ENCODE measurements at regions not wholly inside any gene's neighbourhood (a gene's known extent, or its start where the extent isn't known, plus 50 kb on each side); places are given as distances from the start of the nearest gene placed in this dataset.

- DNase-seq, result no peak
- 73 to 83% methylated on average over 6 of the region's 6 CpGs for WGBS, 2 donors
- intact Hi-C loops (cut with DNase I), result loop anchor here (10.0 kb wide), 1 partner anchor 604 kb away; no protein-coding TSS in a partner anchor
Observed at GRCh38 chr9:13431222-13431536, 151.7 kb upstream of the MPDZ start.

DNA sequence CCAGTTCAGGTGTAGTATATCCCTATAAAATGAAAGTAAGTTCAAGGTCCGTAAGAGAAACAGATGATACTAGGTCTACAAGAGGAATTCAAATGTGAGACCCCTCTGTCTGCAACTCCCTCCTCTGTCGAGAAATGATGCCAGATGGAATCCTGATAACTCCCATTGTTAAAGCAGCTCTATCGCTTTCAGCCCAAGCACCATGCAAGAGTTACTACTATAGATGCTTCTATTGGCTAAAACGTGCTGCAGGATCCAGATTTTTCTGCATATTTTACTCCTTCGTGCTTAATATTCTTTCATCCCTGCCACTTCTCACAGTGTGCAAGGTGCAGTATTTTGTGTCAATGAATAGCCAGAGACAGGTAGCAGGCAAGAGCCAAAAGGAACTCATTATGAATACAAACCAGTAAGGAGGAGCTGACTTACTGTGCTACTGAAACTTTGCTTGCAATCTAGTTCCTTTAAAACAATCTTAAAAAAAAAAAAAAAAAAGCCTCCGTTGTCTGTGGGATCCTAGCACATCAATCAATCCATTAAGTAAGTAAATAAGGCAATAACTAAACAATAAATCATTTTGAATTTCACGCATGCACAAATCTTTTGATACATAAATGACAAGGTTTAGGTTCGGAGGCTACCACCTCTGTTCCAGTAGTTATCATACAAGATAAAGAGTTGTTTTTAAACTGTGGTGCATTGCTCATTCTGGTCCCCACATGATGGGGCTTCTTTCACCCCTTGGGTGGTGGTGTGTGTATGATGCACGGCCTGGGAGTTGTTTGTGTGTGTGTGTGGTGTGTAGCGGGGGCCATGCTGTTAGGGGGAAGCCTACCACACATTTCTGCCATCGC lies 151.1 kb upstream of the MPDZ start:
- no peak for DNase-seq
- TF ChIP-seq EP300 (IDR thresholded peaks at IDR 0.05), result no peak
- no peak for TF ChIP-seq POLR2AphosphoS5 (IDR thresholded peaks at IDR 0.05)
- no peak for TF ChIP-seq CTCF (IDR thresholded peaks at IDR 0.05)
- no peak for TF ChIP-seq POLR2A (IDR thresholded peaks at IDR 0.05)
- peaks cover 0 to 29% (median 22%) of the 10 kb centered on the region in 4 donors for H3K4me1 ChIP-seq
- no peak overlapping the region for H3K27ac ChIP-seq
- H3K36me3 ChIP-seq, result no peaks in the 10 kb centered on the region
- H3K9me3 ChIP-seq, result no peaks in the 10 kb centered on the region
- H3K4me3 ChIP-seq, result no peak overlapping the region
- no peaks in the 10 kb centered on the region for H3K27me3 ChIP-seq
- WGBS, 2 donors, result 41 to 61% methylated on average over 11 of the region's 11 CpGs
- intact Hi-C loops (cut with DNase I), result loop anchor here (10.0 kb wide), 1 partner anchor 604 kb away; no protein-coding TSS in a partner anchor

More at GRCh38 chr9:13431222-13431536, 151.7 kb upstream of the MPDZ start:
- no peaks in the 10 kb centered on the region for H3K27me3 ChIP-seq
- peaks cover 0 to 29% (median 22%) of the 10 kb centered on the region in 4 donors for H3K4me1 ChIP-seq
- H3K27ac ChIP-seq, result no peak overlapping the region
- H3K4me3 ChIP-seq, result no peak overlapping the region
- H3K36me3 ChIP-seq, result no peaks in the 10 kb centered on the region
- no peaks in the 10 kb centered on the region for H3K9me3 ChIP-seq
- TF ChIP-seq POLR2AphosphoS5 (IDR thresholded peaks at IDR 0.05) (no peak), POLR2A (IDR thresholded peaks at IDR 0.05) (no peak), EP300 (IDR thresholded peaks at IDR 0.05) (no peak), CTCF (IDR thresholded peaks at IDR 0.05) (no peak)

DNA sequence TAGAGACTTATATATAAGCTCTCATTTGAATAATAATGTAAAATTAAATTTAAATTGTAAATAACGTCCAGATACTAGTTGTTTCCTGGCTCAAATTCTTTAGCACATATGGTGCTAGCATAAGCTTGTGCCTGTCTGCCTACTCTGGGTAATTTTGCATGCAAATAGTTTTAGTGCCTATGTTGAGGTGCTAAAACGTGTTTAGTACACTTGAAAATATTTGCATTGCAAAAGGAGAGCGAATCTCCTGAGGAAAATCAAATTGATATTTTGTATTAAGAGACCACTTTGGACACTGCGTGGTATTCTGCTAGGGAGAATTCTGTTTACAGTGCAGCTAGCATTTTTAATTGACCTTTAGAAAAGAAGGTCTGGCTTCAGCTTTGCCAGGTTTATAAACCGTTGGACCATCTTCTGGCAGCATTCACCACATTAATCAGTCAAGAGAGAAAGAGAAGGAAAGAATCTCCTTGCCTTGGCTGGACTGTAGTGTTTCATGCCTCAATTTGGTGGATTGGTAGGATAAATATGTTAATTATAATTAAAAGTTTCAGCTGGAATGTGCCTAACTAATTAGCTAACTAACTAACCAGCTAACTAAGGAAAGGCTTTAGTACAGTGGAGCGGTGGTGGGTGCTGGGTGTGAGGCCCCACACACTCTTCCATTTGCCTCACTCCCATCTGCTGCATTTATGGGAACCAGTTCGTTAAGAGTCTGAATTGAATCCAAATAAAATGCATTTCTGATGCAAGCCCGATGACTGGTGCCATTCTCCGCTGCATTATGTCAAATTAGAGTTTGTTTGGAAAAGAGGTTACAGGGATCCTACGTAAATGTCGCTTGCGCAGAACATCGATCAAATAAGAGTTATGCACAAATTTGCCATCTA lies 150.1 kb upstream of the MPDZ start:
- WGBS, 2 donors, result 76 to 84% methylated on average over 13 of the region's 13 CpGs
- peaks cover 0 to 29% (median 22%) of the 10 kb centered on the region in 4 donors for H3K4me1 ChIP-seq
- intact Hi-C loops (cut with DNase I), result loop anchor here (5.0 to 10.0 kb wide), 4 partner anchors 263 to 1003 kb away; no protein-coding TSS in a partner anchor
- no peak for DNase-seq
- H3K9me3 ChIP-seq, result no peaks in the 10 kb centered on the region
- TF ChIP-seq POLR2A (IDR thresholded peaks at IDR 0.05) (no peak), EP300 (IDR thresholded peaks at IDR 0.05) (no peak), CTCF (IDR thresholded peaks at IDR 0.05) (no peak), POLR2AphosphoS5 (IDR thresholded peaks at IDR 0.05) (no peak)
- H3K27ac ChIP-seq, result peak overlapping the region in 2 of 4 donors; percentile 12 to 21
- no peaks in the 10 kb centered on the region for H3K27me3 ChIP-seq
- no peak overlapping the region for H3K4me3 ChIP-seq
- no peaks in the 10 kb centered on the region for H3K36me3 ChIP-seq

DNA sequence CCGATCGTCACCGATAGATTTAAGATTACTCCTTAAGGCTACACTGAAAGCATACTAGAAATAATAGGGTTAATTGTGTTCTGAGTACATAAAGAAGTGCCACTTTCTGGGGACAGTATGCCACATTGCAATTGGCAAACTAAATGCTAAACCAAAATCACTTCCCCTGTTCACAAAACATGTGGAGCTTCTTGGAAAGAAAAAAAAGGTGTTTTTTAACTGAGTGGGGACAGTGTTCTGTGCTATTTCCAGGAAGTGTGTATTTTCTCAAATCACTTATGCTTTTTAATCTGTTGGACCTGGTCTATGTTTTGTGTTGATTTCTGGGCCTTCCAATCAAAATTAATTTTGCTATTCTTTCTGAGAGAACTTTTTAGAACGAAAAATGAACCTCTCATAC lies 149.3 kb upstream of the MPDZ start:
- no peak for DNase-seq
- peaks cover 0 to 29% (median 22%) of the 10 kb centered on the region in 4 donors for H3K4me1 ChIP-seq
- no peaks in the 10 kb centered on the region for H3K9me3 ChIP-seq
- H3K27ac ChIP-seq, result peak overlapping the region in 1 of 4 donors; percentile 12
- TF ChIP-seq POLR2A (IDR thresholded peaks at IDR 0.05) (no peak), EP300 (IDR thresholded peaks at IDR 0.05) (no peak), CTCF (IDR thresholded peaks at IDR 0.05) (no peak), POLR2AphosphoS5 (IDR thresholded peaks at IDR 0.05) (no peak)
- no peaks in the 10 kb centered on the region for H3K36me3 ChIP-seq
- 89 to 92% methylated on average over 4 of the region's 4 CpGs for WGBS, 2 donors
- no peaks in the 10 kb centered on the region for H3K27me3 ChIP-seq
- H3K4me3 ChIP-seq, result no peak overlapping the region
- intact Hi-C loops (cut with DNase I), result loop anchor here (5.0 kb wide), 3 partner anchors 264 to 1004 kb away; no protein-coding TSS in a partner anchor

All from sigmoid colon (tissue), 6 donors.